ENCODE measurements at regions not wholly inside any gene's neighbourhood (a gene's known extent, or its start where the extent isn't known, plus 50 kb on each side); places are given as distances from the start of the nearest gene placed in this dataset.

DNA sequence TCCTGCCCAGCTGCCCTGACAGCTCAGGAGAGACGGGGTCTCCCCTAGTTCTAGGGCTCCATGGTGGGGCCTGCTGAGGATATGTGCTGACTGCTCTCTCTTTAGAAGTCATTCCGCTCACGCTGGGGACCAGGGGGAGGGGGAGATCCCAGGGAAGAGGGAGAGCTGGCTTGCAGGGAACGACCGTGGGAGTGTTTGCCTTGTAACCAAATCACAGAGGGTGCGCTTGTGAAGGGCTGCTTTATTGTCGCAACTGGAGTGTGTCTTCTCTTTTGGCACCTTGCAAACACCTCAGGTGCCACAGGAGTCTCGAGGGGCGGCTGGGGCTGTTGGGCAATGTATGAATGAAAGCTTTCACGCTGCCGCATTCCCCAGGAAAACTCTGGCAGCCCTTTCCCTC lies 531.3 kb upstream of the MKI67 start:
- H3K4me1 ChIP-seq (ENCODE audit: insufficient read depth, low read length), result no peaks in the 10 kb centered on the region
- H3K36me3 ChIP-seq (ENCODE audit: insufficient read depth, low read length), result no peaks in the 10 kb centered on the region
- H3K27me3 ChIP-seq (ENCODE audit: insufficient read depth, low read length, poor library complexity), result peaks cover 10% of the 10 kb centered on the region
- DNase-seq (no peak), ATAC-seq (ENCODE audit: insufficient read depth, low read depth) (no peak)
- TF ChIP-seq, protein P1, sequence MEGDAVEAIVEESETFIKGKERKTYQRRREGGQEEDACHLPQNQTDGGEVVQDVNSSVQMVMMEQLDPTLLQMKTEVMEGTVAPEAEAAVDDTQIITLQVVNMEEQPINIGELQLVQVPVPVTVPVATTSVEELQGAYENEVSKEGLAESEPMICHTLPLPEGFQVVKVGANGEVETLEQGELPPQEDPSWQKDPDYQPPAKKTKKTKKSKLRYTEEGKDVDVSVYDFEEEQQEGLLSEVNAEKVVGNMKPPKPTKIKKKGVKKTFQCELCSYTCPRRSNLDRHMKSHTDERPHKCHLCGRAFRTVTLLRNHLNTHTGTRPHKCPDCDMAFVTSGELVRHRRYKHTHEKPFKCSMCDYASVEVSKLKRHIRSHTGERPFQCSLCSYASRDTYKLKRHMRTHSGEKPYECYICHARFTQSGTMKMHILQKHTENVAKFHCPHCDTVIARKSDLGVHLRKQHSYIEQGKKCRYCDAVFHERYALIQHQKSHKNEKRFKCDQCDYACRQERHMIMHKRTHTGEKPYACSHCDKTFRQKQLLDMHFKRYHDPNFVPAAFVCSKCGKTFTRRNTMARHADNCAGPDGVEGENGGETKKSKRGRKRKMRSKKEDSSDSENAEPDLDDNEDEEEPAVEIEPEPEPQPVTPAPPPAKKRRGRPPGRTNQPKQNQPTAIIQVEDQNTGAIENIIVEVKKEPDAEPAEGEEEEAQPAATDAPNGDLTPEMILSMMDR (IDR thresholded peaks at IDR 0.05; ENCODE audit: borderline replicate concordance, extremely low read depth, low read length, poor library complexity, severe bottlenecking), result no peak
- no peak for TF ChIP-seq EZH2 (IDR thresholded peaks at IDR 0.05; ENCODE audit: borderline replicate concordance, low read depth, low read length, severe bottlenecking)
- no peaks in the 10 kb centered on the region for H4K20me1 ChIP-seq (ENCODE audit: insufficient read depth, low read length)
- no peak overlapping the region for H3K9ac ChIP-seq (ENCODE audit: low read depth, low read length)
- H3K4me2 ChIP-seq (ENCODE audit: insufficient read depth, low read length), result no peak overlapping the region
- no peak overlapping the region for H3K27ac ChIP-seq (ENCODE audit: low read length)
- no peaks in the 10 kb centered on the region for H3K79me2 ChIP-seq (ENCODE audit: insufficient read depth, low read length)
- no peak overlapping the region for H2AFZ ChIP-seq (ENCODE audit: low read depth, low read length)
- no peak overlapping the region for H3K4me3 ChIP-seq (ENCODE audit: low read depth in 1 of 2, low read length in 2 of 2)
- no peaks in the 10 kb centered on the region for H3K9me3 ChIP-seq (ENCODE audit: insufficient read depth, low read length, severe bottlenecking)

DNA sequence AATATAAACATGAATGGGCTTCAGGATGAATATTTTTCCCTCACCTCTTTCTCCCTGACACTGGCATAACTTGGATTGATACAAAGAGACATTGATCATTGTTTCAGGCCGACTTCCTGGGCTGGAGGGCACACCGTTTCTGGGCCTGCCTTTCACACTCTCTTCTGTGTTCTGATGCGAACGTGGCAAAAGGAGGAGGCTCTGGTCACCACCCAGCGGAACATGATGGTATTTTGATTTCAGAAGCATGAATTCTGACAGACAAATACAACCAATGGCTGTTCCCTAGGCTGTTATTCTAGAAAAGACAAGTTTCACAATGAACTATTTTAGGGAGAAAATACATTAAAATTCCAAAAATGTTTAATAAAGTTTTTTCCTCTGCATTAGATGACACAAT lies 534.5 kb upstream of the MKI67 start:
- Histone ChIP-seq H4K20me1 (ENCODE audit: insufficient read depth, low read length) (no peaks in the 10 kb centered on the region), H3K4me3 (ENCODE audit: low read depth in 1 of 2, low read length in 2 of 2) (no peak overlapping the region), H3K36me3 (ENCODE audit: insufficient read depth, low read length) (no peaks in the 10 kb centered on the region), H3K4me1 (ENCODE audit: insufficient read depth, low read length) (no peaks in the 10 kb centered on the region), H2AFZ (ENCODE audit: low read depth, low read length) (no peak overlapping the region), H3K9me3 (ENCODE audit: insufficient read depth, low read length, severe bottlenecking) (no peaks in the 10 kb centered on the region), H3K9ac (ENCODE audit: low read depth, low read length) (no peak overlapping the region), H3K79me2 (ENCODE audit: insufficient read depth, low read length) (no peaks in the 10 kb centered on the region), H3K4me2 (ENCODE audit: insufficient read depth, low read length) (no peak overlapping the region), H3K27me3 (ENCODE audit: insufficient read depth, low read length, poor library complexity) (peaks cover 10% of the 10 kb centered on the region), H3K27ac (ENCODE audit: low read length) (no peak overlapping the region)
- no peak for ATAC-seq (ENCODE audit: insufficient read depth, low read depth)
- no peak for DNase-seq
- TF ChIP-seq, protein P1 (IDR thresholded peaks at IDR 0.05; ENCODE audit: borderline replicate concordance, extremely low read depth, low read length, poor library complexity, severe bottlenecking), result no peak
- TF ChIP-seq EZH2 (IDR thresholded peaks at IDR 0.05; ENCODE audit: borderline replicate concordance, low read depth, low read length, severe bottlenecking), result no peak

DNA sequence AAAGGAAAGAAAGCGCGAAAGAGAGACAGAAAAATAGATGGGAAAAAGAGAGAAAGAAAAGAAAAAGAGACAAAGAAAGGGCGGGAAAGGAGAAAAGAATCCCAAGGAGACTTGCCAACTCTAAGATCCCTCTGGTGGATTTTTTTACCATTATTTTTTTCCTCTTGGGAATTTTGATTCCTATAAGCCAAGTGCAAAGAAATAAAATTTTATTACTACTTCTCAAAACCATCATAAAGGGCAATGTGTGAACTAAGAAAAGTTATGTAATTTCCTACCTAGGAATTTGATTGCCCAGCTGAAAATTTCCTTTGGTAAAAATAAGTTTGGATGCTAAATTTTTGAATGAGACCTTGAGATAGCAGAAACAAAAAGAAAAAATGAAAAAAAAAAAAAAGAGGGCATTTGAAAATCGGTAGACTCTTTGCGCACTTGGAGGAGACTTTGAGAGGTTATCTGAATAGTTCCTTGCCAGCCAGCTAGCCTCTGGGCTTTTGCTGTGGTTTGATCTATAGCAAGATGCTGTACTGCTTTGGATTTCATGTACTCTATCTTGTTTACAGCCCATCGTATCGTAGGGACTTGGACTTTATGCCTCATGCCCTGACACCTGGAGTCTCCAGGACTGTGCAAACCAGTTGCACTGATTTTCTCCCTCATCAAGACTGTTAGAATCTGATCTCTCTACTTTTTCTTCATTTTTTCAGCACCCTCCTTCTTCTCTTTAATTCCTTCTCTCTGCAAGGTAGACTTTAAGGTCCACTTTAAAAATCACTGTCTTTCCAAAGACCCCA lies 535.4 kb upstream of the MKI67 start:
- no peak overlapping the region for H3K27ac ChIP-seq (ENCODE audit: low read length)
- H3K4me3 ChIP-seq (ENCODE audit: low read depth in 1 of 2, low read length in 2 of 2), result no peak overlapping the region
- no peaks in the 10 kb centered on the region for H4K20me1 ChIP-seq (ENCODE audit: insufficient read depth, low read length)
- TF ChIP-seq, protein P1 (IDR thresholded peaks at IDR 0.05; ENCODE audit: borderline replicate concordance, extremely low read depth, low read length, poor library complexity, severe bottlenecking), result no peak
- no peak for TF ChIP-seq EZH2 (IDR thresholded peaks at IDR 0.05; ENCODE audit: borderline replicate concordance, low read depth, low read length, severe bottlenecking)
- DNase-seq, result no peak
- H3K9ac ChIP-seq (ENCODE audit: low read depth, low read length), result no peak overlapping the region
- peaks cover 10% of the 10 kb centered on the region for H3K27me3 ChIP-seq (ENCODE audit: insufficient read depth, low read length, poor library complexity)
- no peaks in the 10 kb centered on the region for H3K36me3 ChIP-seq (ENCODE audit: insufficient read depth, low read length)
- no peak overlapping the region for H3K4me2 ChIP-seq (ENCODE audit: insufficient read depth, low read length)
- H3K79me2 ChIP-seq (ENCODE audit: insufficient read depth, low read length), result no peaks in the 10 kb centered on the region
- ATAC-seq (ENCODE audit: insufficient read depth, low read depth), result no peak
- H3K4me1 ChIP-seq (ENCODE audit: insufficient read depth, low read length), result no peaks in the 10 kb centered on the region
- H2AFZ ChIP-seq (ENCODE audit: low read depth, low read length), result no peak overlapping the region
- H3K9me3 ChIP-seq (ENCODE audit: insufficient read depth, low read length, severe bottlenecking), result no peaks in the 10 kb centered on the region
